ENCODE measurements at regions not wholly inside any gene's neighbourhood (a gene's known extent, or its start where the extent isn't known, plus 50 kb on each side); places are given as distances from the start of the nearest gene placed in this dataset.
"Not testable (repeated sequence)": the region's sequence is repeated elsewhere in the genome, so short reads cannot be mapped to it uniquely, and the experiment has no call there.

- no peak overlapping the region for H3K4me3 ChIP-seq (ENCODE audit: low read depth, low read length)
- peak; percentile 27 for DNase-seq (ENCODE audit: low read depth)
- no peak for TF ChIP-seq CTCF (conservative IDR thresholded peaks at IDR 0.05; ENCODE audit: low read depth, low read length)
Measured at GRCh38 chr17:27944546-27945332, 51.6 kb upstream of the LYRM9 start.

- DNase-seq (ENCODE audit: low read depth): no peak
- TF ChIP-seq CTCF (conservative IDR thresholded peaks at IDR 0.05; ENCODE audit: low read depth, low read length): no peak
- H3K4me3 ChIP-seq (ENCODE audit: low read depth, low read length): no peak overlapping the region
Measured at GRCh38 chr17:27945333-27945616, 52.1 kb upstream of the LYRM9 start.

GRCh38 chr17:27945953-27946352, 52.8 kb upstream of the LYRM9 start:
- H3K4me3 ChIP-seq (ENCODE audit: low read depth, low read length): no peak overlapping the region
- DNase-seq (ENCODE audit: low read depth): no peak
- no peak for TF ChIP-seq CTCF (conservative IDR thresholded peaks at IDR 0.05; ENCODE audit: low read depth, low read length)

- DNase-seq (ENCODE audit: low read depth): no peak
- no peak overlapping the region for H3K4me3 ChIP-seq (ENCODE audit: low read depth, low read length)
- TF ChIP-seq CTCF (conservative IDR thresholded peaks at IDR 0.05; ENCODE audit: low read depth, low read length): no peak
Measured at GRCh38 chr17:27946513-27946912, 53.3 kb upstream of the LYRM9 start.

- TF ChIP-seq CTCF (conservative IDR thresholded peaks at IDR 0.05; ENCODE audit: low read depth, low read length): no peak
Measured at GRCh38 chr17:27947005-27947406, 53.8 kb upstream of the LYRM9 start.

GRCh38 chr17:27949304-27949703, 56.1 kb upstream of the LYRM9 start:
- no peak overlapping the region for H3K4me3 ChIP-seq (ENCODE audit: low read depth, low read length)
- DNase-seq (ENCODE audit: low read depth): no peak
- peak; percentile 19 for TF ChIP-seq CTCF (conservative IDR thresholded peaks at IDR 0.05; ENCODE audit: low read depth, low read length)

More at GRCh38 chr17:27947005-27947406, 53.8 kb upstream of the LYRM9 start:
- no peak for DNase-seq (ENCODE audit: low read depth)
- H3K4me3 ChIP-seq (ENCODE audit: low read depth, low read length): no peak overlapping the region

GRCh38 chr17:27950225-27950624, 57.1 kb upstream of the LYRM9 start:
- not testable (repeated sequence) for DNase-seq (ENCODE audit: low read depth); H3K4me3 ChIP-seq (ENCODE audit: low read depth, low read length)

All from epithelial cell of proximal tubule (primary cell).